ENCODE measurements at regions not wholly inside any gene's neighbourhood (a gene's known extent, or its start where the extent isn't known, plus 50 kb on each side); places are given as distances from the start of the nearest gene placed in this dataset.

DNA sequence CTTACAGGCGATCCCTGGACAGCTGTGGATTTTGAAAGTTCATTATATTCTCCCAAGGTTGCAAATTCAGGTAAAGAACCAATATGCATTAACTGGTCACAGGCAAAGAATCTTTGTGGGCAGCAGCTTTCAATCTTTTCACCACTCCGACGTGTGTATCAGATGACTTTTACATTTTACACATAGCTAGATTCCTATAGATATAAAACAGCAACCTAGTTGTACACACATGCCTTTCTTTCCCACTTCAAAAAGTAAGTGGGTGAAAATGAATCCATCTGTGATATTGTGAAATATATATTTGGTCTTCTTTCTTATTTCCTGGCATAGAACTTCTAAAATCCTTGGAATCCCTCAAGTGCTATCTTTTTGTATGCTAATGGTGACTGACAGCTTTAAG, 72.5 kb downstream of the SCG2 start:
- DNase-seq (ENCODE audit: low spot score) (no peak), ATAC-seq (no peak)
- intact Hi-C loops (cut with DNase I) = no loop called here

- DNase-seq (ENCODE audit: low spot score) = no peak
- no peak for ATAC-seq
- intact Hi-C loops (cut with DNase I) = no loop called here
These were observed 71.3 kb downstream of the SCG2 start for GRCh38 chr2:223530811-223531210.

- ATAC-seq (no peak), DNase-seq (ENCODE audit: low spot score) (no peak)
- intact Hi-C loops (cut with DNase I) = no loop called here
These were observed 70.0 kb downstream of the SCG2 start for GRCh38 chr2:223532161-223532560.

DNA sequence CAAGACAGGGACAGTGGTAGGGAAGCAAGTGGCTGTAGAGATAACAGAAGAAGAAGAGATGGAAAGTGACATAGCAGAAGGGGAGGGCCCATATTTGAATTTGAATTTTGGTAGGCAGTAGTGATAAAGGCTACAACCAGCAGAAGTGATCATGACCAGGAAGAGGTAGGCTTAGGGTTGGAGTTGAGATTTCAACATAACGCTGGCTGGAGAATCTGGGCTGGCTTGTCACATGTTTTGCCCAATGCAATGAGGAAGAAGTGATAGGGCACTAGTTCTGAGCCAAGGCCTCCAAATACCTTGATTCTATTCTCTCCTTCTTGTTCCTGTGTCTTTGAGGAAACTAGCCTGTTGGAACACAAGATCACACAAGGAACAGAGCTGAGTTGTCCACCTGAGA, 69.4 kb downstream of the SCG2 start:
- ATAC-seq = no peak
- DNase-seq (ENCODE audit: low spot score) = no peak
- intact Hi-C loops (cut with DNase I) = no loop called here

GRCh38 chr2:223536546-223536945, 65.6 kb downstream of the SCG2 start:
- ATAC-seq (no peak), DNase-seq (ENCODE audit: low spot score) (no peak)
- intact Hi-C loops (cut with DNase I) = no loop called here

- ATAC-seq (no peak), DNase-seq (ENCODE audit: low spot score) (no peak)
- intact Hi-C loops (cut with DNase I) = no loop called here
These were observed 65.0 kb downstream of the SCG2 start for GRCh38 chr2:223537115-223537514.

DNA sequence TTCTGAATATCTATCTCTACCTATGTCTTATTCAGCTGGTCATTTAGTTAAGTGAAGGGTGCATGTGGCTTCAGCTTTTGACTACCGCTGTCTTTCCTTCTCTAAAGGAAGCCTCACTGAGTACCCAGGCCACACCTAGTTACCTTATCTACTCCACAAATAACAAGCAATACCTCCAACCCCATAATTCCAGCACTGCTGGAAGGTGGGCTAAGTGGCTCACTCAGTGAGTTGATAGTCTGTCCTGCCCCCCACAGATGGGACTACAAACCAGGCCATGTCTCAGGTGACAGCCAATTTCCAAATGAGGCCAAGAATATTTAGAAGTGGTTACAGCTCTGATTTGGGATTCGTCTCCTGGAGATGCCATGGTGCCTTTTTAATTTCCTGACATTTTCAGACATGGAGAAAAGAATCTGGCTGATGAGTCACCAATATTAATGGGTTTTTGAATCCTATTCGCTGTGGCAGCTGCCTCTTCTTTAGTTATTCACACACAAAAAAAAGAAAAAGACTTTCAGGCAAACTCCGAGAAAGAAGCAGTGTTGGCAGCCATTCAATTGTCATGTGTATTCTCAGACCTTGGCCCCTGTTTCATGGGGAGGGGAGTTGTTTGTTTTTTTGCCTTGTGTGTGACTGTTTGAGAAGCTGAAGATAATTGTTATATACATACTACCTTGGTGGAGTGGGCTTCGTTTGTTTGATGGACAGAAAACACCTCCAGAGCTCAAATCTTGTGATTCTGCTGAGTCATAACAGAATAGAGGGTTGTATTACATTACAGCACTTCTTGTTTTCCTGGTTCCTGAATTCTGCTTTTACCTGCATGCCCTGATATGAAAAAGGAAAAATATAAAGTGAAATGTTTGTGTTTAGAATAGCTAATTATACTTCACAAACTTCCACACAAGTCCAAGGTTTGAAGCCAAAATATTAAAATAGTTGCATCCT, 64.2 kb downstream of the SCG2 start:
- ATAC-seq = no peak
- no peak for DNase-seq (ENCODE audit: low spot score)
- intact Hi-C loops (cut with DNase I) = no loop called here

DNA sequence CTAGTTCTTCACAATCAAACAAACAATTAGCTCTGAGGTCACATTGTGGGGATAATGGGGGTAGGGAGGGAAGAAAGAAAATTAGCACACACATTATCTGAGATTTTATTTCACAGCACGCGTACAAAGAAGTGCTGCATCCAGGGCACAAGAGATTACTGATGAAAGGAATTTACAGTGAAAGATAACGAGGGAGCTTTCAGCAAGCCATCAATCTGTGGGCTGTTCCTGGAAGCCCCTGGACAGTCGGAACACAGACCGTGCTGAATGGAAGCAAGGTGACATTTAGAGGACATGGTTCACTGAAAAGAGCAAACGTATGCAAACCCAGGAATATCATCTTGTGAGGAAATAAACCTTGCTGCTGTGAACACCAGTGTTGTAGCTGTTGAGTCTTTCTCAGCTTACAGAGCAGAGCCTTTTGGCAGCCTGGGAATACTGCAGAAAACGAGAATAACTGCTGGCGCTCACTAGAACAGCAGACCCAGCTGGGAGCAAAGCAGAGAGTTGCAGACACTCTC, 63.2 kb downstream of the SCG2 start:
- intact Hi-C loops (cut with DNase I) = no loop called here
- ATAC-seq (peak; percentile 61), DNase-seq (ENCODE audit: low spot score) (no peak)

DNA sequence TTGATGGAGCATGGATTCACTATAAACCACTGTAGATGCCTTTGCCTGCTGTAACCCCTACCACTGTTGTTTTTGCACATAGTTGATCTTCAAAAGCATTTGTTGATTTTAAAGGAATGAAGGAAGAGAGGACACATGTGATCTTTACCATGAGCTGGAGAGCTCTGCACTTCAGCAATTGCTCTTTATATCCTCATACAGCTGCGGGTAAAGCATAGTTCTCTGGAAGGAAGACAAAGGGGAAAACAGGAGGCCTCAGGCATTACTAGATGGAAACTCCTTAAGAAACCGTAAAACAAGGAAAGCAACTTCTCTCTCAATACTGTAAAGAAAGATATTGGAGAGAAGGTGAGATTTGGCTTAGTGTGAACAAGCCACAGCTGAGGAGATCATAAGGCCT, 60.6 kb downstream of the SCG2 start:
- intact Hi-C loops (cut with DNase I) = no loop called here
- DNase-seq (ENCODE audit: low spot score) = no peak
- ATAC-seq = no peak

- DNase-seq (ENCODE audit: low spot score) = no peak
- intact Hi-C loops (cut with DNase I) = no loop called here
- no peak for ATAC-seq
These were observed 59.7 kb downstream of the SCG2 start for GRCh38 chr2:223542501-223542900.

GRCh38 chr2:223545406-223545805, 56.8 kb downstream of the SCG2 start:
- ATAC-seq (no peak), DNase-seq (ENCODE audit: low spot score) (no peak)
- intact Hi-C loops (cut with DNase I) = no loop called here

DNA sequence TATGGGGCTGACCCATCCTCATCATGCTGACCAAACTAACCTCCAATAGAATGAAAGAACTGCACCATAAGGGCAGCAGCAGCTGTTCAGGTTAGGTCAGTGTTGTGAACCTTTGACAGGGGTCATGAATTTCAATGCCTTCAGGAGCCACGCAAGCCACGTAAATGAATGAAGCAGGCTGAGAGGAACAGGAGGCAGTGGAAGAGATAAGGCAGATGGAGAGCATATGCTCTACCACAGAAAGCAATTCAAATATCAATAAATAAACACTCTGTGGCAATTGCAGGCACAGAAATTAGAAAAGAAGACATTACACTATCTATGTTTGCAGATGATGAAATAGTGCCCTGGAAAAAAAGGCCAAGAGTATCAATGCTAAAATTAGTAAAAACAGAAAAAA, 56.3 kb downstream of the SCG2 start:
- intact Hi-C loops (cut with DNase I) = no loop called here
- ATAC-seq = no peak
- DNase-seq (ENCODE audit: low spot score) = no peak

Data from sciatic nerve (tissue), 2 donors.